ENCODE measurements at regions not wholly inside any gene's neighbourhood (a gene's known extent, or its start where the extent isn't known, plus 50 kb on each side); places are given as distances from the start of the nearest gene placed in this dataset.

DNA sequence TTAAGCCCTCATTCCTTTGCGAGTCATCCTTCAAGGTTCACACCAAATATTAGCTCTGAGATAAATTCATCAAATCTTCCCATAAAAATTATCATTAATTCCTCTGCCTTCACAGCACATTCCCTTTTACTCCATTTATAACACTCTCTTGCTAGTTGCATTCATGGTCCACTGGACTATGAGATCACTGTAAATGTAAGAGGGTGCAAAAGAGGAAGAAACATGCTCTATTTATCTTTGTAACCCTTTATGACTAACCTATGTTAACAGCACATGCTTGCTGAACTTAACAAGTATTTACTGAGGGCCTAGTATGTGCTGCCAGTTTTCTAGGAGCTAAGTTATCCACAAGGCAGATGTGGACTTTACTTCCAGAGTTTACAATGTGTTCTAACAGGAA, 86.7 kb upstream of the TMEM168 start:
- TF ChIP-seq, protein P1, sequence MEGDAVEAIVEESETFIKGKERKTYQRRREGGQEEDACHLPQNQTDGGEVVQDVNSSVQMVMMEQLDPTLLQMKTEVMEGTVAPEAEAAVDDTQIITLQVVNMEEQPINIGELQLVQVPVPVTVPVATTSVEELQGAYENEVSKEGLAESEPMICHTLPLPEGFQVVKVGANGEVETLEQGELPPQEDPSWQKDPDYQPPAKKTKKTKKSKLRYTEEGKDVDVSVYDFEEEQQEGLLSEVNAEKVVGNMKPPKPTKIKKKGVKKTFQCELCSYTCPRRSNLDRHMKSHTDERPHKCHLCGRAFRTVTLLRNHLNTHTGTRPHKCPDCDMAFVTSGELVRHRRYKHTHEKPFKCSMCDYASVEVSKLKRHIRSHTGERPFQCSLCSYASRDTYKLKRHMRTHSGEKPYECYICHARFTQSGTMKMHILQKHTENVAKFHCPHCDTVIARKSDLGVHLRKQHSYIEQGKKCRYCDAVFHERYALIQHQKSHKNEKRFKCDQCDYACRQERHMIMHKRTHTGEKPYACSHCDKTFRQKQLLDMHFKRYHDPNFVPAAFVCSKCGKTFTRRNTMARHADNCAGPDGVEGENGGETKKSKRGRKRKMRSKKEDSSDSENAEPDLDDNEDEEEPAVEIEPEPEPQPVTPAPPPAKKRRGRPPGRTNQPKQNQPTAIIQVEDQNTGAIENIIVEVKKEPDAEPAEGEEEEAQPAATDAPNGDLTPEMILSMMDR (IDR thresholded peaks at IDR 0.05 in 8 of 11, conservative IDR thresholded peaks at IDR 0.05 in 3 of 11), result no peak
- TF ChIP-seq POLR2A (IDR thresholded peaks at IDR 0.05), result no peak

All from spleen (tissue), 7 donors.